HEK293 (cell line): ENCODE measurements at regions not wholly inside any gene's neighbourhood (a gene's known extent, or its start where the extent isn't known, plus 50 kb on each side); places are given as distances from the start of the nearest gene placed in this dataset.

Experiments used
- CTCF ChIA-PET: fragments of 350-600 bp; formaldehyde crosslinking; extraction: SDS; loops from one replicate; lab custom pipeline; 2021; ENCODE audit warnings: antibody characterized with exemption; lab: Yijun Ruan, JAX
- POLR2A ChIA-PET: fragments of 300-600 bp; formaldehyde crosslinking; extraction: SDS; loops from one replicate; lab custom pipeline; 2020; ENCODE audit warnings: antibody characterized with exemption, inconsistent platforms; lab: Yijun Ruan, JAX
- H3K27ac ChIP-seq: fragments of 200-500 bp; sonication (Bioruptor generic); 2 replicates; pipeline ENCODE4 v1.5.1; 2014; ENCODE audit warnings: low read depth, low read length, control low read depth, inconsistent platforms; ENCODE audit errors: extremely low read depth
- H3K36me3 ChIP-seq, 2 experiments: fragments of 200-500 bp in 1 of 2; sonication (Bioruptor generic) in 1 of 2; 1 replicate in 1 of 2; 2 replicates in 1 of 2; pipeline ENCODE4 v1.5.1; 2014 to 2017; ENCODE audit warnings: inconsistent platforms in 2 of 2, low read length in 2 of 2; ENCODE audit not compliant: control insufficient read depth in 2 of 2, insufficient read depth in 1 of 2
- H3K4me1 ChIP-seq: fragments of 200-500 bp; sonication (Bioruptor generic); 2 replicates; pipeline ENCODE4 v1.5.1; 2014; ENCODE audit warnings: mild to moderate bottlenecking, low read length, inconsistent platforms; ENCODE audit not compliant: control insufficient read depth, insufficient read depth
- H3K4me3 ChIP-seq: 2 replicates; pipeline ENCODE4 v1.5.1; 2011; ENCODE audit warnings: low read depth, mild to moderate bottlenecking, control low read depth, low read length, moderate library complexity
- H3K9me3 ChIP-seq: fragments of 200-500 bp; sonication (Bioruptor generic); 2 replicates; pipeline ENCODE4 v1.5.1; 2014; ENCODE audit warnings: low read depth, low read length, inconsistent platforms; ENCODE audit not compliant: control insufficient read depth, insufficient read depth
- BCL11B ChIP-seq: fragments of 450-650 bp; formaldehyde crosslinking; IDR thresholded peaks from 2 replicates; pipeline ENCODE4 v1.5.1; 2016; ENCODE audit warnings: low read depth, missing biosample characterization, missing genetic modification characterization
- KLF7 ChIP-seq: fragments of 450-650 bp; formaldehyde crosslinking; IDR thresholded peaks from 2 replicates; pipeline ENCODE4 v1.5.1; 2016; ENCODE audit warnings: missing biosample characterization, missing genetic modification characterization, borderline replicate concordance
- MEIS1 ChIP-seq: sonication (generic); formaldehyde crosslinking; IDR thresholded peaks from 2 replicates; pipeline ENCODE4 v1.8.1; 2022; ENCODE audit warnings: missing genetic modification reagents, mild to moderate bottlenecking, borderline replicate concordance
- SP3 ChIP-seq: fragments of 450-650 bp; formaldehyde crosslinking; IDR thresholded peaks from 2 replicates; pipeline ENCODE4 v1.5.1; 2016; ENCODE audit warnings: missing biosample characterization, missing genetic modification characterization
- ZBTB10 ChIP-seq: fragments of 450-650 bp; formaldehyde crosslinking; IDR thresholded peaks from 2 replicates; pipeline ENCODE4 v1.5.1; 2016; ENCODE audit warnings: missing biosample characterization, missing genetic modification characterization
- ZFP69B ChIP-seq: fragments of 450-650 bp; formaldehyde crosslinking; IDR thresholded peaks from 2 replicates; pipeline ENCODE4 v1.5.1; 2016; ENCODE audit warnings: missing biosample characterization, missing genetic modification characterization
- ZNF112 ChIP-seq: fragments of 450-650 bp; formaldehyde crosslinking; IDR thresholded peaks from 2 replicates; pipeline ENCODE4 v1.5.0; 2017; ENCODE audit warnings: missing biosample characterization, missing genetic modification characterization
- ZNF121 ChIP-seq: fragments of 450-650 bp; formaldehyde crosslinking; IDR thresholded peaks from 2 replicates; pipeline ENCODE4 v1.5.1; 2016; ENCODE audit warnings: missing biosample characterization, missing genetic modification characterization
- ZNF140 ChIP-seq: fragments of 450-650 bp; formaldehyde crosslinking; IDR thresholded peaks from 2 replicates; pipeline ENCODE4 v1.5.1; 2016; ENCODE audit warnings: missing biosample characterization, missing genetic modification characterization
- ZNF223 ChIP-seq: fragments of 450-650 bp; formaldehyde crosslinking; IDR thresholded peaks from 2 replicates; pipeline ENCODE4 v1.5.1; 2016; ENCODE audit warnings: missing biosample characterization, missing genetic modification characterization
- ZNF239 ChIP-seq: fragments of 450-650 bp; formaldehyde crosslinking; IDR thresholded peaks from 2 replicates; pipeline ENCODE4 v1.5.1; 2016; ENCODE audit warnings: missing biosample characterization, missing genetic modification characterization
- ZNF266 ChIP-seq: fragments of 450-650 bp; formaldehyde crosslinking; IDR thresholded peaks from 2 replicates; pipeline ENCODE4 v1.5.1; 2016; ENCODE audit warnings: missing biosample characterization, missing genetic modification characterization, low read depth
- ZNF473 ChIP-seq: fragments of 450-650 bp; formaldehyde crosslinking; IDR thresholded peaks from 2 replicates; pipeline ENCODE4 v1.5.1; 2017; ENCODE audit warnings: missing biosample characterization, missing genetic modification characterization
- ZNF548 ChIP-seq: fragments of 450-650 bp; formaldehyde crosslinking; IDR thresholded peaks from 2 replicates; pipeline ENCODE4 v1.5.1; 2016; ENCODE audit warnings: missing biosample characterization, missing genetic modification characterization
- ZNF596 ChIP-seq: fragments of 450-650 bp; IDR thresholded peaks from 2 replicates; pipeline ENCODE4 v1.5.0; 2018; ENCODE audit warnings: missing biosample characterization, mild to moderate bottlenecking, missing genetic modification characterization, moderate library complexity
- ZNF621 ChIP-seq: fragments of 450-650 bp; formaldehyde crosslinking; IDR thresholded peaks from 2 replicates; pipeline ENCODE4 v1.5.1; 2017; ENCODE audit warnings: missing biosample characterization, missing genetic modification characterization
- ZNF658 ChIP-seq: fragments of 450-650 bp; formaldehyde crosslinking; IDR thresholded peaks from 2 replicates; pipeline ENCODE4; 2016; ENCODE audit warnings: missing biosample characterization, missing genetic modification characterization
- ZNF843 ChIP-seq: fragments of 450-650 bp; formaldehyde crosslinking; IDR thresholded peaks from 2 replicates; pipeline ENCODE4 v1.5.1; 2016; ENCODE audit warnings: missing biosample characterization, missing genetic modification characterization
- ZSCAN4 ChIP-seq: fragments of 450-650 bp; formaldehyde crosslinking; IDR thresholded peaks from 2 replicates; pipeline ENCODE4 v1.5.1; 2017; ENCODE audit warnings: missing biosample characterization, missing genetic modification characterization
- TF ChIP-seq, protein P1 (sequence below): fragments of 450-650 bp; formaldehyde crosslinking; IDR thresholded peaks from 2 replicates; pipeline ENCODE4 v1.5.1; 2016; ENCODE audit warnings: missing biosample characterization, missing genetic modification characterization
- TF ChIP-seq, protein P2 (sequence below): IDR thresholded peaks from 2 replicates; pipeline ENCODE4 v1.6.1; 2011; ENCODE audit warnings: mild to moderate bottlenecking, low read depth, low read length, borderline replicate concordance

GRCh38 chr12:58470266-58471010 lies 449.9 kb downstream of the LRIG3 start (continued):
- TF ChIP-seq SP3 (tag by site-specific recombination) (no peak), ZBTB10 (tag by site-specific recombination) (no peak), ZNF223 (tag by site-specific recombination) (no peak), ZNF121 (no peak), ZFP69B (no peak)
- TF ChIP-seq, protein P1, sequence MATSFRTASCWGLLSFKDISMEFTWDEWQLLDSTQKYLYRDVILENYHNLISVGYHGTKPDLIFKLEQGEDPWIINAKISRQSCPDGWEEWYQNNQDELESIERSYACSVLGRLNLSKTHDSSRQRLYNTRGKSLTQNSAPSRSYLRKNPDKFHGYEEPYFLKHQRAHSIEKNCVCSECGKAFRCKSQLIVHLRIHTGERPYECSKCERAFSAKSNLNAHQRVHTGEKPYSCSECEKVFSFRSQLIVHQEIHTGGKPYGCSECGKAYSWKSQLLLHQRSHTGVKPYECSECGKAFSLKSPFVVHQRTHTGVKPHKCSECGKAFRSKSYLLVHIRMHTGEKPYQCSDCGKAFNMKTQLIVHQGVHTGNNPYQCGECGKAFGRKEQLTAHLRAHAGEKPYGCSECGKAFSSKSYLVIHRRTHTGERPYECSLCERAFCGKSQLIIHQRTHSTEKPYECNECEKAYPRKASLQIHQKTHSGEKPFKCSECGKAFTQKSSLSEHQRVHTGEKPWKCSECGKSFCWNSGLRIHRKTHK (tag by site-specific recombination): no peak

- POLR2A ChIA-PET: no interaction called here
- TF ChIP-seq ZNF112 (tag by site-specific recombination): no peak
- no peak for TF ChIP-seq ZNF239 (tag by site-specific recombination)
- no peak for TF ChIP-seq ZNF843 (tag by site-specific recombination)
- TF ChIP-seq ZNF658: no peak
- TF ChIP-seq SP3 (tag by site-specific recombination): no peak
- no peak for TF ChIP-seq ZNF140
- H3K9me3 ChIP-seq: no peaks in the 10 kb centered on the region
- H3K4me1 ChIP-seq: no peaks in the 10 kb centered on the region
- no peak overlapping the region for H3K4me3 ChIP-seq
- H3K36me3 ChIP-seq: no peaks in the 10 kb centered on the region
- CTCF ChIA-PET: interaction anchor here (1.2 kb wide), 1 partner anchor 62 kb away, joined by 3 read pairs; no protein-coding TSS in a partner anchor
- H3K27ac ChIP-seq: no peak overlapping the region
These were observed 440.9 kb downstream of the LRIG3 start for GRCh38 chr12:58479401-58479800.

GRCh38 chr12:58481811-58482210 lies 438.5 kb downstream of the LRIG3 start:
- TF ChIP-seq MEIS1 (no peak), KLF7 (tag by site-specific recombination) (no peak), ZBTB10 (tag by site-specific recombination) (no peak), ZNF473 (tag by site-specific recombination) (no peak), ZNF621 (tag by site-specific recombination) (no peak), ZNF266 (no peak), ZNF596 (tag by site-specific recombination) (no peak), ZSCAN4 (no peak), ZNF548 (tag by site-specific recombination) (no peak), BCL11B (tag by site-specific recombination) (no peak)
- TF ChIP-seq, protein P2, sequence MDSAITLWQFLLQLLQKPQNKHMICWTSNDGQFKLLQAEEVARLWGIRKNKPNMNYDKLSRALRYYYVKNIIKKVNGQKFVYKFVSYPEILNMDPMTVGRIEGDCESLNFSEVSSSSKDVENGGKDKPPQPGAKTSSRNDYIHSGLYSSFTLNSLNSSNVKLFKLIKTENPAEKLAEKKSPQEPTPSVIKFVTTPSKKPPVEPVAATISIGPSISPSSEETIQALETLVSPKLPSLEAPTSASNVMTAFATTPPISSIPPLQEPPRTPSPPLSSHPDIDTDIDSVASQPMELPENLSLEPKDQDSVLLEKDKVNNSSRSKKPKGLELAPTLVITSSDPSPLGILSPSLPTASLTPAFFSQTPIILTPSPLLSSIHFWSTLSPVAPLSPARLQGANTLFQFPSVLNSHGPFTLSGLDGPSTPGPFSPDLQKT: no peak
- Histone ChIP-seq H3K36me3 (no peaks in the 10 kb centered on the region), H3K9me3 (no peaks in the 10 kb centered on the region), H3K4me1 (0 out of 2 replicates have a peak, but pooled peaks cover under 1% of the 10 kb centered on the region), H3K4me3 (no peak overlapping the region), H3K27ac (no peak overlapping the region)
- POLR2A ChIA-PET: no interaction called here
- CTCF ChIA-PET: interaction anchor here (0.6 to 1.1 kb wide), 4 partner anchors 10 to 1022 kb away, joined by 3 to 5 read pairs (median 4); no protein-coding TSS in a partner anchor
